ENCODE measurements at regions not wholly inside any gene's neighbourhood (a gene's known extent, or its start where the extent isn't known, plus 50 kb on each side); places are given as distances from the start of the nearest gene placed in this dataset.
"Not testable (repeated sequence)": the region's sequence is repeated elsewhere in the genome, so short reads cannot be mapped to it uniquely, and the experiment has no call there.

- H3K4me1 ChIP-seq (ENCODE audit: insufficient read depth), result no peaks in the 10 kb centered on the region
- DNase-seq (ENCODE audit: extremely low spot score), result no peak
- WGBS, result 83% methylated on average over 1 of the region's 1 CpG
- no peak overlapping the region for H3K4me3 ChIP-seq (ENCODE audit: low read depth, low read length)
- no peaks in the 10 kb centered on the region for H3K36me3 ChIP-seq (ENCODE audit: insufficient read depth)
- H3K27ac ChIP-seq (ENCODE audit: low read depth), result no peak overlapping the region
Observed at GRCh38 chr7:82669141-82669540, 225.6 kb upstream of the CACNA2D1 start.

GRCh38 chr7:82668676-82669075 lies 225.1 kb upstream of the CACNA2D1 start:
- no peak for DNase-seq (ENCODE audit: extremely low spot score)
- H3K4me3 ChIP-seq (ENCODE audit: low read depth, low read length), result no peak overlapping the region
- 43% methylated on average over 2 of the region's 2 CpGs for WGBS
- H3K27ac ChIP-seq (ENCODE audit: low read depth), result no peak overlapping the region
- H3K4me1 ChIP-seq (ENCODE audit: insufficient read depth), result no peaks in the 10 kb centered on the region
- H3K36me3 ChIP-seq (ENCODE audit: insufficient read depth), result no peaks in the 10 kb centered on the region

GRCh38 chr7:82665966-82666507 lies 222.5 kb upstream of the CACNA2D1 start:
- no peak overlapping the region for H3K4me3 ChIP-seq (ENCODE audit: low read depth, low read length)
- 76% methylated on average over 5 of the region's 5 CpGs for WGBS
- H3K27ac ChIP-seq (ENCODE audit: low read depth), result no peak overlapping the region
- H3K4me1 ChIP-seq (ENCODE audit: insufficient read depth), result no peaks in the 10 kb centered on the region
- H3K36me3 ChIP-seq (ENCODE audit: insufficient read depth), result no peaks in the 10 kb centered on the region
- no peak for DNase-seq (ENCODE audit: extremely low spot score)

GRCh38 chr7:82655965-82656364 lies 212.4 kb upstream of the CACNA2D1 start:
- Histone ChIP-seq H3K4me1 (ENCODE audit: insufficient read depth) (no peaks in the 10 kb centered on the region), H3K27ac (ENCODE audit: low read depth) (no peak overlapping the region), H3K36me3 (ENCODE audit: insufficient read depth) (no peaks in the 10 kb centered on the region), H3K4me3 (ENCODE audit: low read depth, low read length) (no peak overlapping the region)
- DNase-seq (ENCODE audit: extremely low spot score), result no peak
- 81% methylated on average over 1 of the region's 1 CpG for WGBS

GRCh38 chr7:82650095-82650494 lies 206.5 kb upstream of the CACNA2D1 start:
- H3K36me3 ChIP-seq (ENCODE audit: insufficient read depth); DNase-seq (ENCODE audit: extremely low spot score); H3K4me3 ChIP-seq (ENCODE audit: low read depth, low read length); H3K4me1 ChIP-seq (ENCODE audit: insufficient read depth); H3K27ac ChIP-seq (ENCODE audit: low read depth): not testable (repeated sequence)
- 92% methylated on average over 10 of the region's 10 CpGs for WGBS

GRCh38 chr7:82633592-82633991 lies 190.0 kb upstream of the CACNA2D1 start:
- H3K4me1 ChIP-seq (ENCODE audit: insufficient read depth), result no peaks in the 10 kb centered on the region
- WGBS, result 85% methylated on average over 1 of the region's 1 CpG

GRCh38 chr7:82631998-82632397 lies 188.4 kb upstream of the CACNA2D1 start:
- no peaks in the 10 kb centered on the region for H3K4me1 ChIP-seq (ENCODE audit: insufficient read depth)
- WGBS, result 32% methylated on average over 3 of the region's 3 CpGs
- H3K27ac ChIP-seq (ENCODE audit: low read depth), result no peak overlapping the region
- H3K4me3 ChIP-seq (ENCODE audit: low read depth, low read length), result no peak overlapping the region
- no peaks in the 10 kb centered on the region for H3K36me3 ChIP-seq (ENCODE audit: insufficient read depth)
- no peak for DNase-seq (ENCODE audit: extremely low spot score)

More at GRCh38 chr7:82633592-82633991, 190.0 kb upstream of the CACNA2D1 start:
- H3K4me3 ChIP-seq (ENCODE audit: low read depth, low read length), result no peak overlapping the region
- no peak for DNase-seq (ENCODE audit: extremely low spot score)
- no peak overlapping the region for H3K27ac ChIP-seq (ENCODE audit: low read depth)
- no peaks in the 10 kb centered on the region for H3K36me3 ChIP-seq (ENCODE audit: insufficient read depth)

GRCh38 chr7:82629583-82629982 lies 186.0 kb upstream of the CACNA2D1 start:
- H3K36me3 ChIP-seq (ENCODE audit: insufficient read depth), result no peaks in the 10 kb centered on the region
- no peak overlapping the region for H3K27ac ChIP-seq (ENCODE audit: low read depth)
- DNase-seq (ENCODE audit: extremely low spot score), result no peak
- H3K4me3 ChIP-seq (ENCODE audit: low read depth, low read length), result no peak overlapping the region
- WGBS, result 76% methylated on average over 3 of the region's 3 CpGs
- H3K4me1 ChIP-seq (ENCODE audit: insufficient read depth), result no peaks in the 10 kb centered on the region

- Histone ChIP-seq H3K36me3 (ENCODE audit: insufficient read depth) (no peaks in the 10 kb centered on the region), H3K4me3 (ENCODE audit: low read depth, low read length) (no peak overlapping the region), H3K4me1 (ENCODE audit: insufficient read depth) (no peaks in the 10 kb centered on the region), H3K27ac (ENCODE audit: low read depth) (no peak overlapping the region)
- 93% methylated on average over 2 of the region's 2 CpGs for WGBS
- DNase-seq (ENCODE audit: extremely low spot score), result no peak
Observed at GRCh38 chr7:82625377-82625776, 181.8 kb upstream of the CACNA2D1 start.

GRCh38 chr7:82624965-82625364 lies 181.4 kb upstream of the CACNA2D1 start:
- 95% methylated on average over 1 of the region's 1 CpG for WGBS
- DNase-seq (ENCODE audit: extremely low spot score), result no peak
- H3K4me3 ChIP-seq (ENCODE audit: low read depth, low read length), result no peak overlapping the region
- H3K4me1 ChIP-seq (ENCODE audit: insufficient read depth), result no peaks in the 10 kb centered on the region
- no peaks in the 10 kb centered on the region for H3K36me3 ChIP-seq (ENCODE audit: insufficient read depth)
- H3K27ac ChIP-seq (ENCODE audit: low read depth), result no peak overlapping the region

GRCh38 chr7:82624337-82624736 lies 180.8 kb upstream of the CACNA2D1 start:
- Histone ChIP-seq H3K4me3 (ENCODE audit: low read depth, low read length) (no peak overlapping the region), H3K27ac (ENCODE audit: low read depth) (no peak overlapping the region), H3K36me3 (ENCODE audit: insufficient read depth) (no peaks in the 10 kb centered on the region), H3K4me1 (ENCODE audit: insufficient read depth) (no peaks in the 10 kb centered on the region)
- WGBS, result 77% methylated on average over 2 of the region's 2 CpGs
- DNase-seq (ENCODE audit: extremely low spot score), result no peak

- H3K36me3 ChIP-seq (ENCODE audit: insufficient read depth), result no peaks in the 10 kb centered on the region
- no peak overlapping the region for H3K27ac ChIP-seq (ENCODE audit: low read depth)
- no peak overlapping the region for H3K4me3 ChIP-seq (ENCODE audit: low read depth, low read length)
- no peak for DNase-seq (ENCODE audit: extremely low spot score)
- H3K4me1 ChIP-seq (ENCODE audit: insufficient read depth), result no peaks in the 10 kb centered on the region
Observed at GRCh38 chr7:82623812-82624211, 180.2 kb upstream of the CACNA2D1 start.

- 82% methylated on average over 1 of the region's 1 CpG for WGBS
Observed at GRCh38 chr7:82617156-82617555, 173.6 kb upstream of the CACNA2D1 start.

GRCh38 chr7:82616059-82616728 lies 172.6 kb upstream of the CACNA2D1 start:
- WGBS, result 82% methylated on average over 2 of the region's 2 CpGs
- DNase-seq (ENCODE audit: extremely low spot score), result no peak

More at GRCh38 chr7:82617156-82617555, 173.6 kb upstream of the CACNA2D1 start:
- DNase-seq (ENCODE audit: extremely low spot score), result no peak
- no peaks in the 10 kb centered on the region for H3K4me1 ChIP-seq (ENCODE audit: insufficient read depth)
- H3K4me3 ChIP-seq (ENCODE audit: low read depth, low read length), result no peak overlapping the region
- H3K36me3 ChIP-seq (ENCODE audit: insufficient read depth), result no peaks in the 10 kb centered on the region
- H3K27ac ChIP-seq (ENCODE audit: low read depth), result no peak overlapping the region

More at GRCh38 chr7:82616059-82616728, 172.6 kb upstream of the CACNA2D1 start:
- Histone ChIP-seq H3K36me3 (ENCODE audit: insufficient read depth) (no peaks in the 10 kb centered on the region), H3K27ac (ENCODE audit: low read depth) (no peak overlapping the region), H3K4me1 (ENCODE audit: insufficient read depth) (no peaks in the 10 kb centered on the region), H3K4me3 (ENCODE audit: low read depth, low read length) (no peak overlapping the region)

Data from urinary bladder (tissue), 3 donors.